HL-60 (cell line): ENCODE measurements at regions not wholly inside any gene's neighbourhood (a gene's known extent, or its start where the extent isn't known, plus 50 kb on each side); places are given as distances from the start of the nearest gene placed in this dataset.

Experiments
- DNase-seq, 2 experiments: peaks; one replicate each; pipeline ENCODE4 v3.0.0-alpha.2; 2010 to 2020; ENCODE audit warnings: low read depth in 1 of 2, low spot score in 1 of 2
- H3K27ac ChIP-seq: fragments of 250-450 bp; sonication (Bioruptor Pico); replicated peaks from 2 replicates; pipeline ENCODE4 v1.5.1; 2020; ENCODE audit warnings: mild to moderate bottlenecking, moderate library complexity
- H3K27me3 ChIP-seq: fragments of 250-450 bp; sonication (Bioruptor Pico); 2 replicates; pipeline ENCODE4 v1.5.1; 2021; ENCODE audit warnings: mild to moderate bottlenecking, moderate library complexity; ENCODE audit not compliant: insufficient read depth, poor library complexity, severe bottlenecking
- H3K4me3 ChIP-seq: replicated peaks from 2 replicates; pipeline ENCODE4 v1.5.1; 2011; ENCODE audit warnings: mild to moderate bottlenecking, control low read depth, low read length; ENCODE audit not compliant: insufficient read depth
- CTCF ChIP-seq: IDR thresholded peaks from one replicate; pipeline ENCODE4 v1.5.1; 2011; ENCODE audit warnings: low read length, control low read depth, inconsistent platforms; ENCODE audit not compliant: insufficient read depth
- GABPA ChIP-seq: IDR thresholded peaks from 2 replicates; pipeline ENCODE4 v1.6.1; 2012; ENCODE audit warnings: low read depth
- POLR2AphosphoS5 ChIP-seq: IDR thresholded peaks from 2 replicates; pipeline ENCODE4 v1.6.1; 2012; ENCODE audit warnings: low read depth
- REST ChIP-seq: IDR thresholded peaks from 2 replicates; pipeline ENCODE4 v1.6.1; 2012; ENCODE audit warnings: low read depth; ENCODE audit not compliant: insufficient replicate concordance
- SPI1 ChIP-seq: IDR thresholded peaks from 2 replicates; pipeline ENCODE4 v1.6.1; 2012; ENCODE audit warnings: low read depth, mild to moderate bottlenecking, borderline replicate concordance

- TF ChIP-seq POLR2AphosphoS5 (no peak), GABPA (no peak), CTCF (no peak), REST (no peak), SPI1 (no peak)
- Histone ChIP-seq H3K27me3 (no peaks in the 10 kb centered on the region), H3K4me3 (no peak overlapping the region), H3K27ac (no peak overlapping the region)
- no peak for DNase-seq
Measured at GRCh38 chr3:72636969-72637597, 211.2 kb downstream of the SHQ1 start.

DNA sequence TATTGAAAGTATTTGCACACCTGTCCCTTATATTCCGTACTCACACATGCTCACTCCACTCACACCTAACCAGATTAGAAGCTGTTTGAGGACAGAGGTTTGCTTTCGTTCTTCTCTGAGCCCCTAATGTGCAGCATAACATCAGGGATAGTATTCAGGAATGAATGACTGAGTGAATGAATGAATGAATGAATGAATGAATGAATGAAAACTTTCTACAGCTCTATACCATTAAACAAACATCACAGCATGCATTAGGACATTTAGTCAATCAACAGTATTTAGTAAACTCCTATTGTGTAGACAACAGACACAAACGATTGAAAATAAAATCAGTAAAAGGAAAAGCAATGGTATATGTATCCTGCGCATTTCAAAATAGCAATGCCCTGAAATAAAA, 212.7 kb downstream of the SHQ1 start:
- Histone ChIP-seq H3K27ac (no peak overlapping the region), H3K4me3 (no peak overlapping the region), H3K27me3 (no peaks in the 10 kb centered on the region)
- DNase-seq, result no peak
- no peak for TF ChIP-seq POLR2AphosphoS5
- no peak for TF ChIP-seq REST
- no peak for TF ChIP-seq CTCF
- no peak for TF ChIP-seq GABPA
- no peak for TF ChIP-seq SPI1

DNA sequence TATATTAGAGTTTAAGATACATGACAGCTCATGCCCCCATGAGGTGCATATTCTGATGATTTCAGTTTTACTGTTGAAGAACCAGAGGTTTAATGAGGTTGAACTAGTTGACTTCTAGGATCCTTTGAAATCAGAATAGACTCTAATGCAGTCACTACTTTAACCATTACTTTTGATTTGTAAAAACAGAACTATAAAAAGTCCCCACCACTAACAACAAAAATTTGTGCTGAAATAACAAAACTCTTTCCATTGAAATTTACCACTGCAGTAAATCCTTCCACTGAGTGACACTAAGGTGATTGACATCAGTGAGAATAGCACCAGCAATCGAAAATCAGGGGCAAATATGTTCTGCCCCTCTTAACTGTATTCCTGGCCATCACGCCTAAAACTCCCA, 214.1 kb downstream of the SHQ1 start:
- no peak for DNase-seq
- H3K27ac ChIP-seq, result no peak overlapping the region
- H3K27me3 ChIP-seq, result no peaks in the 10 kb centered on the region
- TF ChIP-seq REST (no peak), POLR2AphosphoS5 (no peak), GABPA (no peak), SPI1 (no peak), CTCF (no peak)
- no peak overlapping the region for H3K4me3 ChIP-seq
